ENCODE measurements at regions not wholly inside any gene's neighbourhood (a gene's known extent, or its start where the extent isn't known, plus 50 kb on each side); places are given as distances from the start of the nearest gene placed in this dataset.

GRCh38 chr1:30153743-30154449 is 569.5 kb downstream of the MATN1 start:
- ChIA-PET CTCF (no interaction called here), POLR2A (no interaction called here)
- no peak for DNase-seq (ENCODE audit: extremely low spot score)
- TF ChIP-seq CTCF (IDR thresholded peaks at IDR 0.05; ENCODE audit: control extremely low read depth, extremely low read depth, low read depth, missing control alignments): no peak

- ChIA-PET POLR2A (no interaction called here), CTCF (no interaction called here)
- TF ChIP-seq CTCF (IDR thresholded peaks at IDR 0.05; ENCODE audit: control extremely low read depth, extremely low read depth, low read depth, missing control alignments): no peak
- DNase-seq (ENCODE audit: extremely low spot score): no peak
Observed at GRCh38 chr1:30151826-30152225, 571.6 kb downstream of the MATN1 start.

- POLR2A ChIA-PET: no interaction called here
- no peak for TF ChIP-seq CTCF (IDR thresholded peaks at IDR 0.05; ENCODE audit: control extremely low read depth, extremely low read depth, low read depth, missing control alignments)
- CTCF ChIA-PET: no interaction called here
- no peak for DNase-seq (ENCODE audit: extremely low spot score)
Observed at GRCh38 chr1:30151119-30151518, 572.3 kb downstream of the MATN1 start.

DNA sequence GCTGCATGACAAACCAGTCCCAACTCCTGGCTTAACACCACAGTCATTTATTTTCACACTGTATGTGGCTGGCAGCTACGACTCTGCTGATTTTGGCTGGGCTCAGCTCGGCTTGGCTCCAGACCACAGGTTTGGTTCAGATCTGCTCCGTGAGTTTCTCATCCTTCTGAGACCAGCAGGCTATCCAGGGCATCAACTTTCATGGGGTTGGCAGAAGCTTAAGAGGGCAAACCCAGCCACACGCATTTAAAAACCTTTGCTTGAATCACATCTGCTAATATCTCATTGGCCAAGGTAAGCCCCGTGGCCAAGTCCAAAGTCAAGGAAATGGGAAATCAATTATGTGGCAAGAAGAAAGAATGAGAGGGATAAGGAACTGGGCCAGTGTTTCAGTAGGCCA is 574.2 kb downstream of the MATN1 start:
- no peak for TF ChIP-seq CTCF (IDR thresholded peaks at IDR 0.05; ENCODE audit: control extremely low read depth, extremely low read depth, low read depth, missing control alignments)
- ChIA-PET CTCF (no interaction called here), POLR2A (no interaction called here)
- no peak for DNase-seq (ENCODE audit: extremely low spot score)

- POLR2A ChIA-PET: no interaction called here
- CTCF ChIA-PET: no interaction called here
- TF ChIP-seq CTCF (IDR thresholded peaks at IDR 0.05; ENCODE audit: control extremely low read depth, extremely low read depth, low read depth, missing control alignments): no peak
- DNase-seq (ENCODE audit: extremely low spot score): no peak
Observed at GRCh38 chr1:30148676-30149075, 574.7 kb downstream of the MATN1 start.

DNA sequence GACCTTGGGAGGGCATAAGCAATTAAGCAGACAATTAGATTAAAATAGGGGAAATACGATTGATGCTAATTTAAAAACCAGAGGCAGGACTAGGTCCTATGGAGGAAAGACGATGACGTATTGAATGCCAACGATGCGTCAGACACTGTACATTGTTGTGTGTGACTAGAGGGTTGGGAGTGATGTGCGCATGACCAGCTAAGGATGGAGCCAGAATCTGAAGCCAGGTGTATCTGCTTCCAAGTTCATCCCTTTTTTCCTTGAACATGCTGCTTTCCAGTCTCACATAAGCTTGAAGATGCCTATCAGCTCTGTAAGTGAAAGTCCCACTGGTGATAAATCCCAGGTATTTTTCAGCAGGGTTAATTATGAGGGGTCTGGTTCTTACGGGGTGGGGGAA is 576.2 kb downstream of the MATN1 start:
- ChIA-PET CTCF (no interaction called here), POLR2A (no interaction called here)
- no peak for TF ChIP-seq CTCF (IDR thresholded peaks at IDR 0.05; ENCODE audit: control extremely low read depth, extremely low read depth, low read depth, missing control alignments)
- peak; percentile 3 for DNase-seq (ENCODE audit: extremely low spot score)

- TF ChIP-seq CTCF (IDR thresholded peaks at IDR 0.05; ENCODE audit: control extremely low read depth, extremely low read depth, low read depth, missing control alignments): no peak
- peak; percentile 3 for DNase-seq (ENCODE audit: extremely low spot score)
- CTCF ChIA-PET: no interaction called here
- POLR2A ChIA-PET: no interaction called here
Observed at GRCh38 chr1:30146448-30146847, 576.9 kb downstream of the MATN1 start.

Measured in GM10248 (cell line).